Dedifferentiated amniotic fluid mesenchymal stem cell (primary cell): ENCODE measurements at regions not wholly inside any gene's neighbourhood (a gene's known extent, or its start where the extent isn't known, plus 50 kb on each side); places are given as distances from the start of the nearest gene placed in this dataset.

ENCODE experiments used
- DNase-seq: peaks from one replicate; pipeline ENCODE4 v3.0.0-alpha.2; 2016; ENCODE audit errors: extremely low spot score

- DNase-seq: no peak
These were observed 123.2 kb upstream of the GOLGA8J start for GRCh38 chr15:29959384-29960137.

DNA sequence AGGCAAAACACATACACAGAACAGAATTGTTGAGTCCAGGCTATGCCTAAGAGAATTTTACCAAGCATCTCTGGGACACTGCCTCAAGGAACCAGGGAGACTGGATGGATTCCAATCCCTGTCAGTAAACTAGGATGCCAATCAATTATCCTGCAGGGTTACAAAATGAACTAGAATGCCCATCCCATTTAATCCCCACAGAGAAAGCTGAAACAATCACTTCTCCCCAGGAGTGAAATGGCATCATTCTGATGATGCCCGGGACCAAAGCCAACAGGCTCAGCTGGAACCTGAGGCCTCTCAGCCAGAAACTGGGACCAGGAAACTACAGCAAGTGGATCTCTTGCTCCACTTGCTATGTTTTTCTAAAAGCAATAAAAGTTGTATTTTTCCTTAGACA lies 130.0 kb upstream of the TJP1 start:
- no peak for DNase-seq

DNA sequence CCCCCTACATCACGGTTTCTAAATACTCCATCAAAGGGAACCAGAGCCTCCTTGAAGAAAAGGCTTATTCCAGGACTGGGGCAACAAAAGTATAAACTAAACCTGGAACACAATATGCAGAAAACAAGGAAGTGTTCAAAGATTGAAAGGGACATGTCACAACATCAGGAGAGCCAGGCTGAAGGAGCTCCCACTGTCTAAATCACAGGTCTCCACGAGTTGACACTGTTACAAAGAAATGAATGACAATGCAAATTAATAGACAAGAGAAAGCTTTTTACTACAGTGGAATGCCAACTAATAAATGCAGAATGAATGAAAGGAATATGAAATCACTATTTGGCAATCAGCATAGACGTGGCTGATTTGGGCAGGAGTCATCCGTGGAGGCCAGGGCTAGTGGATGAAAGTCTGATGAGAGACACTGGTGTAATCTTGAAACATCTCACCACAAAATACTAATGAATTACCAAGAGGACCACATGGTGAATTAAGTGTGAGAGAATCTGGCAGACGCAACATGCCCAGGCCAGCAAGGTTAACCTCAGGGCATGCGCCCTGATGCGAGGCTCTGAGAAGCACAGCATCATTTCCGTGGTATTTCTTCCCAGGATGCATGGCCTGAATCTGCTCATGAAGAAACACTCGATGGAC lies 123.8 kb upstream of the TJP1 start:
- DNase-seq: no peak

GRCh38 chr15:29944925-29945324 lies 122.7 kb upstream of the TJP1 start:
- no peak for DNase-seq

GRCh38 chr15:29942548-29942947 lies 120.3 kb upstream of the TJP1 start:
- DNase-seq: no peak

GRCh38 chr15:29942143-29942542 lies 119.9 kb upstream of the TJP1 start:
- no peak for DNase-seq

DNA sequence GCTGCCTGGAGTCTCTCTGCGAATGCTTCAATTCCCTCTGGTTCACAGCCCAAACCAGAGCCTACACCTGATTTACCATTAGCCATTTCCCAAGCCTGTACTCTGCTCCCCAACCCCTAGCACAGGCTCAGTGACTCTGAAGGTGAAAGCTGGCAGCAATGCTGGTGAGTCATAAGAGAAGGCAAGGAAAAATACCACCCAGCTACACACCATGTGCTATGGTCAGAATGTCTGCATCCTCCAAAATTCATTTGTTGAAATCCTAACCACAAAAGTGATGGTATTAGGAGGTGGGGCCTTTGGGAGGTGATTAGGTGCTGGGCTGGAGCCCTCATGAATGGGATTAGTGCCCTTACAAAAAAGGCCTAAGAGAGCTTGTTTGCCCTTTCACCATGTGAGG lies 117.1 kb upstream of the TJP1 start:
- DNase-seq: no peak

DNA sequence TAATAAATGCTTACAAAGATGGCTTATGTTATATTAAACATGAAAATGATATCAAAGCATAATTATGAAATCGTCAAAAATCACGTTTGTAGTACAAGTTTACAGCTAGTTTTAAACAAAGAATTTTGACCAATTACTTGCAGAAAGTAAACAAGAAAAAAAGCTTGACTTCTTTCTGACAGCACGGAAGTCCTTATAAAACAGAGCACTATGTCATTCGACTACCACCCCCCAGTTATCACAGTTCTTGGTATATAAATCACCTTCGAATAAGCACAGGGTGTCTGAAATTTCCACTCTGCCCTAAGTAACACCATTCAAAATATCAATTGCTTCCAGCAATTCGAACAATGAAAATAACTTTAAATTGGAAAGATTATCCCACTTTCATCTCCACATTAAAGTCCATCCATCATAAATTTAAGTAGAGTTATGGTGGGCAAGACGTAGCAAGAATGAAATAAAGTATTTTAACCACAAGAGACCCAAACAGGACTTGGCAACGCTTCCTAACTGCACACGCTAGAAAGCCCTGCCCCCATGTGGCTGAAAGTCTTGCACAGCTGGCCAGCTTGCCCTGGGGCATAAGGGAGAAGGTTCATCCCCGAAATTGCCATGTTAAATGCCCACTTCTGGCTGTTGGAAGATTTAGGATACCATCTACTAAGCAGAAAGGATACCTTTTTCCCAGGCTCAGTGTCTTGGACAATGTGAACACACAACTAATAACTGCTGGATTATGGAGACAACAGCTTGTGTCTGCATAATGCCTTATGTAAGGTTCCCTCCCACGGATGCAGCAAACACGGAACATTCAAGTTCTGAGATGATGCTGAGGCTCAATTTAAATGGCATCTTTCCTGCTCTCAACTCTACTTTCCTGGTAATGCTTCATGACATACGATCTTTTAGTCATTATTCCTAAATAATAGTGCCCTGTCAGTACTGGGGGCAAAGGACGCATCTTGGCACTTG lies 116.4 kb upstream of the TJP1 start:
- no peak for DNase-seq

- no peak for DNase-seq
These were observed 115.7 kb upstream of the TJP1 start for GRCh38 chr15:29937956-29938355.

- no peak for DNase-seq
These were observed 114.2 kb upstream of the TJP1 start for GRCh38 chr15:29936353-29937049.

DNA sequence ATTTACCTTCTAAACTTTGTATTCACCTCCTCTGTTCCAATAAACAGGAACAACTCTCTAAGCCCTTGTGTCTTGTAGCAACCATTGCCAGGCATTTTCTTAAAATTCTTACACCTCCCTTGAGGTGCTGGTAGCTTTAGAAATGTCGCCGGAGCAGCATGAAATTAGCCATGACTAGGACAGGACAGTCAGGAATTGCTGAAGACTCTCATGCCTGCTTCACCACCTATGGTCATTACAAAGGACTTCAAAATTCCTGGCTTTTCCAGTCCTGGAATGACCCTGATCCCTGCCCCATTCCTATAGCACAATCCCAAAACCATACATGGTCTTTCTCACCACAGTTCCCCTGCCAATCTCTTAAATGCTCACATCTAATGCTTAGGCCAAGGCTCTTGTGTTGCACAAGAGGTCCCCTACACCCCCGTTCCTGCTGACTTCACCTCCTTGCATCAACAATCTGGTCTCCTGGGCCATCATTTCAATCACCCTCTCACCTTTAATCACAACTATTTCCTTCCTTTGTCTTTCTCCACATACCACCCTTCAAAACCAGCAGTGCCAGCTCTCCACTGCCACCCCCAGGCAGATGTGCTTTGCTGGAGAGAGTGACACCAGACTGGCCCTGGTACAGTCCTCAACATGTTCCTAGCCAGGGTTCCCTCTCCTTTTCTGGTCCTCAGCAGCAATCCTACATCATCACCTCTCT lies 113.2 kb upstream of the TJP1 start:
- DNase-seq: no peak

- DNase-seq: peak; percentile 43
These were observed 112.0 kb upstream of the TJP1 start for GRCh38 chr15:29934251-29934650.

- DNase-seq: no peak
These were observed 111.0 kb upstream of the TJP1 start for GRCh38 chr15:29933042-29933803.

DNA sequence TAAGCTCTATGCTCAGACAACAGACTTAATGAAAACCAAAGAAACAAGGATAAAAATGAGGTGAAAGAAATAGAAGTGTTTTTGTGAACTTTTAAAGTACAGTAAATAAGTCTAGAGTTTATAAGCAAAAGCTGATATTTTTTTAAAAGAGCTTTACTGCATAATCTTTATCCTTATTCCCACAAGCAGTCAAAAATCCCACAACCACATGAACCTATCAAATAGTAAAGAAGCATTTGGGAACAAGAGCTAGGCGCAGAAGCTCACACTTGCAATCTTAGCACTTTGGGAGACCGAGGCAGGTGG lies 103.8 kb upstream of the TJP1 start:
- DNase-seq: no peak

- peak; percentile 69 for DNase-seq
These were observed 103.2 kb upstream of the TJP1 start for GRCh38 chr15:29925227-29926082.

- peak; percentile 64 for DNase-seq
These were observed 102.5 kb upstream of the TJP1 start for GRCh38 chr15:29924750-29925149.

GRCh38 chr15:29922191-29922590 lies 99.9 kb upstream of the TJP1 start:
- no peak for DNase-seq

DNA sequence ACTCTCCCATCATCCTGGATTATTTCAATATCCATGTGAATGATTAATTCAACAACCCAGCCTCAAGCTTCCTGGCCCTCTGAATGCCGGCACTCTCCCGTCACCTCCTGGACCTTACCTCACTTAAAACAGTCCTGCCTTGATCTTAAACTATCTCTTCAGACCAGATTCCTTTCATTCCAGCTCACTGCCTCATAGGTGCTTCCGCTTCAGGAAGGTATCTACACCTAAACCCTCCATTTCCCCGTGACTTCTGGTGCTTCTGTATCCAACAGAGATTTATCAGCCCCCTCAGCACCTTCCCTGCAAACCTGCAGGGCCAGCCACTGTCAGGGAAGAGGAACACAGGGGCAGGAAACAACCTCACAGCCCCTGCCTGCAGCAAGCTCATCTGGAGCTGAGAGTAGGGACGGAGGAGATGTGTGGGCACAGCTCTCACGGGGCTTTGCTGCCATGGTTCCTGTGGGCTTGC lies 98.9 kb upstream of the TJP1 start:
- DNase-seq: no peak

GRCh38 chr15:29920515-29920914 lies 98.2 kb upstream of the TJP1 start:
- DNase-seq: no peak
